AG09309 (cell line): ENCODE measurements at regions not wholly inside any gene's neighbourhood (a gene's known extent, or its start where the extent isn't known, plus 50 kb on each side); places are given as distances from the start of the nearest gene placed in this dataset.
"Not testable (repeated sequence)": the region's sequence is repeated elsewhere in the genome, so short reads cannot be mapped to it uniquely, and the experiment has no call there.

Source experiments
- DNase-seq: peaks from one replicate; pipeline ENCODE4 v3.0.0-alpha.2; 2010; ENCODE audit warnings: low read depth
- H3K4me3 ChIP-seq: 2 replicates; pipeline ENCODE4 v1.5.1; 2011; ENCODE audit warnings: mild to moderate bottlenecking, low read depth, low read length, moderate library complexity; ENCODE audit not compliant: control insufficient read depth
- TF ChIP-seq, protein P1 (sequence below): IDR thresholded peaks from 2 replicates; pipeline ENCODE4 v1.5.1; 2011; ENCODE audit warnings: mild to moderate bottlenecking, low read depth, low read length, inconsistent platforms; ENCODE audit not compliant: insufficient read depth, control insufficient read depth; ENCODE audit errors: missing control alignments

GRCh38 chr16:60091529-60091928 is 1357.4 kb upstream of the GOT2 start:
- no peak overlapping the region for H3K4me3 ChIP-seq
- TF ChIP-seq, protein P1, sequence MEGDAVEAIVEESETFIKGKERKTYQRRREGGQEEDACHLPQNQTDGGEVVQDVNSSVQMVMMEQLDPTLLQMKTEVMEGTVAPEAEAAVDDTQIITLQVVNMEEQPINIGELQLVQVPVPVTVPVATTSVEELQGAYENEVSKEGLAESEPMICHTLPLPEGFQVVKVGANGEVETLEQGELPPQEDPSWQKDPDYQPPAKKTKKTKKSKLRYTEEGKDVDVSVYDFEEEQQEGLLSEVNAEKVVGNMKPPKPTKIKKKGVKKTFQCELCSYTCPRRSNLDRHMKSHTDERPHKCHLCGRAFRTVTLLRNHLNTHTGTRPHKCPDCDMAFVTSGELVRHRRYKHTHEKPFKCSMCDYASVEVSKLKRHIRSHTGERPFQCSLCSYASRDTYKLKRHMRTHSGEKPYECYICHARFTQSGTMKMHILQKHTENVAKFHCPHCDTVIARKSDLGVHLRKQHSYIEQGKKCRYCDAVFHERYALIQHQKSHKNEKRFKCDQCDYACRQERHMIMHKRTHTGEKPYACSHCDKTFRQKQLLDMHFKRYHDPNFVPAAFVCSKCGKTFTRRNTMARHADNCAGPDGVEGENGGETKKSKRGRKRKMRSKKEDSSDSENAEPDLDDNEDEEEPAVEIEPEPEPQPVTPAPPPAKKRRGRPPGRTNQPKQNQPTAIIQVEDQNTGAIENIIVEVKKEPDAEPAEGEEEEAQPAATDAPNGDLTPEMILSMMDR: no peak
- DNase-seq: no peak

DNA sequence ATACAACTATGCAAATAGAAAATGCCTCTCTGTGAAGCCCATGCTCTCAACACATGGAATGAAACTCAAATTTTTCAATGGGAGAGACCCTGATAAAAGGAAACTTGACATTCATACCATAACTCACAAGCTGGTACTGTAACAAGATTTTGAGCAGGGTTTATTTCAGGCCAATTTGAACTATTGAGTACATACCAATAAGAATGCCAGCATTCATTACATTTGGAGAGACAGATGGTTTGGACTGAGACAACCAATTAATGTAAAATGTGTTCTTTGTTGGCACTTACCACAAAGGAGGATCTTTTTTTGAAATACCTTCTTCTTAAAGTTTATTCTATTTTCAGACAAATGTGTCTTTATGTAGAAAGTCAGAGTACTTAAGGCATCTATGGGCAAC is 1357.0 kb upstream of the GOT2 start:
- no peak for DNase-seq
- no peak overlapping the region for H3K4me3 ChIP-seq
- TF ChIP-seq, protein P1: no peak

DNA sequence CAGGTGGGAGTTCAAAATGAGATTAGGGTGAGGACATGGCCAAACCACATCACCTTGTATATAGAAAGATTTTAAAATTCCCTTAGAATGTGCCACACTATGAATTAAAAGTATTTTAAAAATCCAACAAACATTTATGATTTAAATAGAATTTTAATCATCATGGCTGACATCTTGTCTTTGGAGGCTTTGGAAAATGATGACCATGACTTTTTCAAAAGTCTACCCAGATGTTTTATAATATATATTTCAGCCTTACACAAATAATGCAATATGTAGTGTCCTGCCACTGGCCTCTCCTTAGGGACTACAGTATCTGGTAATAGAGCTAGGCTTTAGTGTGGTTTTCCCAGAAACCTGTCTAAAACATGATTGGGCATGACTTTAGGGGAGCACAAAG is 1353.4 kb upstream of the GOT2 start:
- TF ChIP-seq, protein P1: no peak
- no peak for DNase-seq
- H3K4me3 ChIP-seq: no peak overlapping the region

- H3K4me3 ChIP-seq, DNase-seq: not testable (repeated sequence)
Observed at GRCh38 chr16:60078819-60079218, 1344.7 kb upstream of the GOT2 start.

DNA sequence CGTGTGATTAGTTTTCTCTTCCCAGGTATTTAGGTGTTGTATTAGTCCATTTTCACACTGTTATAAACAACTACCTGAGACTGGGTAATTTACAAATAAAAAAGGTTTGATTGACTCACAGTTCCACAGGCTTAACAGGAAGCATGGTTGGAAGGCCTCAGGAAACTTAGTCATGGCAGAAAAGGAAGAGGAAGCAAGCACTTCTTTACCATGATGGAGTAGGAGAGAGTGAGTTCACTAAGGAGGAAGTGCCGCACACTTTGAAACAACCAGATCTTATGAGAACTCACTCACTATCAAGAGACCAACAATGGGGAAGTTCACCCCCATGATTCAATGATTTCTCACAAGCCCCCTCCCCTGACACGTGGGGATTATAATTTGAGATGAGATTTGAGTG is 1343.7 kb upstream of the GOT2 start:
- no peak overlapping the region for H3K4me3 ChIP-seq
- TF ChIP-seq, protein P1: no peak
- DNase-seq: no peak

GRCh38 chr16:60074378-60074777 is 1340.3 kb upstream of the GOT2 start:
- TF ChIP-seq, protein P1: no peak

DNA sequence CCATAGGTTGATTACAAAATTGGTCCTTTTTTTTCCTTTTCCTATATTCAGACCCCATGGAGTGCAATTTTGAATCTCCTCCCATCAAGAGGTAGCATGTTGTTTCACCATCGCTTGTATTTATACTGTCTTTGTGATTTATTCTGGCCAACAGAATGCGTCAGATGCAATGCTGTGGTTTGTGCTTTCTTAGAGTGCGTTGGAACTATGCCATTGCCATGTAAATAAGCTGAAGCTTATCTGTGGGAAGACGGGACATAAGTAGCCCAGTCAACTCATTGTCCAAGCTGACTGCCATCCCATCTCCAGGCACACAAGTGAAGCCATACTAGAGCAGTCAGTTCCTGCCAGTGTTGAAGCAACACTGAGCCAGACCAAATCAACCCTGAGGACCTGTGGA is 1339.3 kb upstream of the GOT2 start:
- no peak for DNase-seq
- TF ChIP-seq, protein P1: no peak
- H3K4me3 ChIP-seq: no peak overlapping the region

More at GRCh38 chr16:60074378-60074777, 1340.3 kb upstream of the GOT2 start:
- H3K4me3 ChIP-seq: no peak overlapping the region
- DNase-seq: no peak
